ENCODE measurements at regions not wholly inside any gene's neighbourhood (a gene's known extent, or its start where the extent isn't known, plus 50 kb on each side); places are given as distances from the start of the nearest gene placed in this dataset.

- Histone ChIP-seq H3K4me1 (ENCODE audit: insufficient read depth, low read length, poor library complexity, severe bottlenecking) (no peaks in the 10 kb centered on the region), H3K4me3 (ENCODE audit: low read depth, low read length, poor library complexity, severe bottlenecking) (no peak overlapping the region), H3K9me3 (ENCODE audit: low read depth, low read length, poor library complexity, severe bottlenecking) (no peaks in the 10 kb centered on the region), H3K27me3 (replicated peaks; ENCODE audit: insufficient read depth, low read depth, low read length, poor library complexity) (peaks cover 4% of the 10 kb centered on the region), H3K27ac (ENCODE audit: low read depth, low read length, poor library complexity, severe bottlenecking) (no peak overlapping the region), H3K36me3 (ENCODE audit: insufficient read depth, low read length, poor library complexity, severe bottlenecking) (no peaks in the 10 kb centered on the region)
- intact Hi-C loops (cut with micrococcal nuclease; ENCODE audit: unreplicated experiment): no loop called here
- ChIA-PET CTCF (no interaction called here), POLR2A (ENCODE audit: low non-redundant PET) (no interaction called here)
- DNase-seq (ENCODE audit: low spot score): no peak
- no peak for TF ChIP-seq CTCF (conservative IDR thresholded peaks at IDR 0.05; ENCODE audit: low read depth, low read length)
- no peak for TF ChIP-seq EZH2 (IDR thresholded peaks at IDR 0.05; ENCODE audit: borderline replicate concordance, low read depth, low read length, poor library complexity, severe bottlenecking)
- BruUV-seq (replicated peaks): no TSS peak
Observed at GRCh38 chr3:180116658-180117057, 79.9 kb upstream of the PEX5L start.

GRCh38 chr3:180117381-180118163 lies 80.8 kb upstream of the PEX5L start:
- intact Hi-C loops (cut with micrococcal nuclease; ENCODE audit: unreplicated experiment): no loop called here
- POLR2A ChIA-PET (ENCODE audit: low non-redundant PET): no interaction called here
- Histone ChIP-seq H3K27me3 (replicated peaks; ENCODE audit: insufficient read depth, low read depth, low read length, poor library complexity) (peaks cover 4% of the 10 kb centered on the region), H3K27ac (ENCODE audit: low read depth, low read length, poor library complexity, severe bottlenecking) (no peak overlapping the region), H3K4me1 (ENCODE audit: insufficient read depth, low read length, poor library complexity, severe bottlenecking) (no peaks in the 10 kb centered on the region), H3K9me3 (ENCODE audit: low read depth, low read length, poor library complexity, severe bottlenecking) (no peaks in the 10 kb centered on the region), H3K36me3 (ENCODE audit: insufficient read depth, low read length, poor library complexity, severe bottlenecking) (no peaks in the 10 kb centered on the region), H3K4me3 (ENCODE audit: low read depth, low read length, poor library complexity, severe bottlenecking) (no peak overlapping the region)
- no peak for TF ChIP-seq EZH2 (IDR thresholded peaks at IDR 0.05; ENCODE audit: borderline replicate concordance, low read depth, low read length, poor library complexity, severe bottlenecking)
- TF ChIP-seq CTCF (conservative IDR thresholded peaks at IDR 0.05; ENCODE audit: low read depth, low read length): no peak
- CTCF ChIA-PET: no interaction called here
- BruUV-seq (replicated peaks): no TSS peak
- DNase-seq (ENCODE audit: low spot score): no peak

GRCh38 chr3:180119567-180119966 lies 82.8 kb upstream of the PEX5L start:
- POLR2A ChIA-PET (ENCODE audit: low non-redundant PET): no interaction called here
- H3K4me3 ChIP-seq (ENCODE audit: low read depth, low read length, poor library complexity, severe bottlenecking): no peak overlapping the region
- CTCF ChIA-PET: no interaction called here
- no peaks in the 10 kb centered on the region for H3K4me1 ChIP-seq (ENCODE audit: insufficient read depth, low read length, poor library complexity, severe bottlenecking)
- H3K27ac ChIP-seq (ENCODE audit: low read depth, low read length, poor library complexity, severe bottlenecking): no peak overlapping the region
- H3K9me3 ChIP-seq (ENCODE audit: low read depth, low read length, poor library complexity, severe bottlenecking): no peaks in the 10 kb centered on the region
- no peak for DNase-seq (ENCODE audit: low spot score)
- no peaks in the 10 kb centered on the region for H3K36me3 ChIP-seq (ENCODE audit: insufficient read depth, low read length, poor library complexity, severe bottlenecking)
- no peaks in the 10 kb centered on the region for H3K27me3 ChIP-seq (replicated peaks; ENCODE audit: insufficient read depth, low read depth, low read length, poor library complexity)
- TF ChIP-seq CTCF (conservative IDR thresholded peaks at IDR 0.05; ENCODE audit: low read depth, low read length) (no peak), EZH2 (IDR thresholded peaks at IDR 0.05; ENCODE audit: borderline replicate concordance, low read depth, low read length, poor library complexity, severe bottlenecking) (no peak)
- no TSS peak for BruUV-seq (replicated peaks)
- intact Hi-C loops (cut with micrococcal nuclease; ENCODE audit: unreplicated experiment): no loop called here
